T-helper 2 cell treated with Interferon-gamma antibody and Interleukin-4, amounts not matched to agents 5 μg/mL and 100 μg/mL, for 36 hours (primary cell): ENCODE measurements at regions not wholly inside any gene's neighbourhood (a gene's known extent, or its start where the extent isn't known, plus 50 kb on each side); places are given as distances from the start of the nearest gene placed in this dataset.

Experiments used
- DNase-seq: peaks from one replicate; pipeline ENCODE4 v3.0.0; 2021; ENCODE audit warnings: low spot score
- H3K27ac Mint-ChIP-seq: one replicate; pipeline ENCODE4 v1.8.0; 2021; ENCODE audit warnings: mild to moderate bottlenecking, mixed read lengths
- H3K27me3 Mint-ChIP-seq: one replicate; pipeline ENCODE4 v1.8.0; 2021; ENCODE audit warnings: low read depth, mixed read lengths
- H3K36me3 Mint-ChIP-seq: one replicate; pipeline ENCODE4 v1.8.0; 2021; ENCODE audit warnings: low read depth, mixed read lengths
- H3K4me1 Mint-ChIP-seq: one replicate; pipeline ENCODE4 v1.8.0; 2021; ENCODE audit warnings: low read depth, mixed read lengths
- H3K4me3 Mint-ChIP-seq: one replicate; pipeline ENCODE4 v1.8.0; 2022; ENCODE audit warnings: mild to moderate bottlenecking, moderate library complexity, mixed read lengths
- H3K9me3 Mint-ChIP-seq: one replicate; pipeline ENCODE4 v1.8.0; 2021; ENCODE audit warnings: mixed read lengths

DNA sequence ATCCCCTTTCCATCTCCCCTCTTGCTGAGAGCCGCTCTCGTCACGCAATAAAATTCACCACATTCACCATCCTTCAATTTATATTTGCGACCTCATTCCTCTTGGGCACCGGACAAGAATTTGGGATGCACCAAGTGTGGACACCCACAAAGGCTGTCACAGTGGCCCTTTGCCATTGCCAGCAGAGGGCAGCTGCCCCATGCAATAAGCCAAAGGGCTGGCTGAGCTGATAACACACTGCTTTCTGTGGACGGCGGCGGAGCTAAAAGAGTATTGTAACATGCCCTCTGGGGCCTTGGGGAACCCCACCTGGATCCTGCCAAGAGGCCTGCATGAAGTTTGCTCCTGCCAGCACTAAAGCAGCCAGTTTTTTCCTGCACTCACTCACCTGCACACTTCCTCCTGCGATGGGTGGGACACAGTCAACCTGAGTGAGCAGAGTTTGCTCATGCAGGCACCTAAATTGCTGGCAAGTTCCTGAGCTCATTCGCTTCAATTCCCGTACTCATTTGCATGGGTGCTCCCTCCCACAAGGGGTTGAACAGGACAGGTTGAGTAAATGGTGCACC lies 792.3 kb upstream of the ADAMTS5 start:
- Mint-ChIP-seq H3K4me3 (no peak overlapping the region), H3K36me3 (no peaks in the 10 kb centered on the region), H3K27me3 (no peaks in the 10 kb centered on the region), H3K27ac (no peak overlapping the region), H3K9me3 (no peaks in the 10 kb centered on the region), H3K4me1 (no peaks in the 10 kb centered on the region)
- no peak for DNase-seq

DNA sequence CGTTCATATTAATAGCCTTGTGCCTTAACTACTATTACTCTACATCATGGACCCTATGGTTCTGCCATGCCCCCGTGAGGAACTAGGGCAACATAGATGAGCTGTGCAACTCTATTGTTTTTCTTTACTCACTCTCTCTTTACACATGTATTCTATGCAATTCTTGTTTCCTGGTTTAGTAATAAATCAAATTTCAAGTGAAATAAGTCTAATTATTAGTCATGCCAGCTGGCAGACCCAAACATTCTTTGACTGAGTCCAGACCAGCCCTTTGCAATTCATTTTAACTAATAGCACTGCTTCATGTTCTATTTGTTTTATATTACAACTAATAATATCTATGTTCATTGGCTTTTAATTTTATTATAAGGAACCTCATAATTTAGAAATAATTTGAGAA lies 789.3 kb upstream of the ADAMTS5 start:
- H3K27ac Mint-ChIP-seq, result no peak overlapping the region
- no peaks in the 10 kb centered on the region for H3K4me1 Mint-ChIP-seq
- H3K27me3 Mint-ChIP-seq, result no peaks in the 10 kb centered on the region
- no peak for DNase-seq
- H3K36me3 Mint-ChIP-seq, result no peaks in the 10 kb centered on the region
- H3K9me3 Mint-ChIP-seq, result no peaks in the 10 kb centered on the region
- no peak overlapping the region for H3K4me3 Mint-ChIP-seq

DNA sequence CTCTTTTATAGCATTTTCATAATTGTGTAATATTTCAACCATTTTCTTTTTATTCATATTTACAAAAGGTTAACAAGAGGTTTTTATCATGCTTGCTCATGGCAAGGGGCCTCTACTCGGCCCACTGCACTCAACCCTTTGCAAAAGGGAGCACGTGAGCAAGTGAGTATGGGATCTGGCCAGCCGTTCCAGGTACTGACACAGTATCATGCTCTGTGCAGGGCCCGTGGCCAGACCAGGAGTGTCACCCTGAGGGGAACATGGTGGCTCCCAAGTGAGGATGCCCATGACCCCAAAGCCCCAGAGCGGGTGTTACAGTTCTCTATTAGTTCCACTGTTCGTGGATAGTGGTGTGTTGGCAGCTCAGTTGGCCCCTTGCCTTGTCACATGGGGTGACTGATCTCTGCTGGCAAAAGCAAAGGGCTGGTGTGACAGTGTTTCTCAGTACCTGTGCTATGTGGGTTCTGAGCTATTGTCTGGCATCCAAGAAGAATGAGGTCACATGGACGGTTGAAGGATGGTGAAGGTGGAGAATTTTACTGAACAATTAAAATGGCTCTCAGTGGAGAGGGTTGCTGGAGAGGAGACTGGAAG lies 777.2 kb upstream of the ADAMTS5 start:
- no peak overlapping the region for H3K4me3 Mint-ChIP-seq
- H3K27ac Mint-ChIP-seq, result no peak overlapping the region
- H3K36me3 Mint-ChIP-seq, result no peaks in the 10 kb centered on the region
- no peaks in the 10 kb centered on the region for H3K27me3 Mint-ChIP-seq
- H3K9me3 Mint-ChIP-seq, result peaks cover 24% of the 10 kb centered on the region
- no peak for DNase-seq
- no peaks in the 10 kb centered on the region for H3K4me1 Mint-ChIP-seq

DNA sequence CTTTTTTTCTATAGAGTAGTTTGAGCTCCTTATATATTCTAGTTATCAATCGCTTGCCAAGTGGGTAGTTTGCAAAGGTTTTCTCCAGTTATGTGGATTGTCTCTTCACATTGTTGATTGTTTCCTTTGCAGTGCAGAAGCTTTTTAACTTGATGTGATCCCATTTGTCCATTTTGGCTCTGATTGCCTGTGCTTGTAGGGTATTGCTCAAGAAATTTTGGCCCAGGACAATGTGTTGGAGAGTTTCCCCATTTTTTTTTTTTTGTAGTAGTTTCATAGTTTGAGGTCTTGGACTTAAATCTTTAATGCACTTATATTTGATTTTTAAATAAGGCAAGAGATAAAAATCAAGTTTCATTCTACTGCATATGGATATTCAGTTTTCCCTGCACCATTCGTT lies 774.8 kb upstream of the ADAMTS5 start:
- peaks cover 21% of the 10 kb centered on the region for H3K9me3 Mint-ChIP-seq
- H3K27me3 Mint-ChIP-seq, result no peaks in the 10 kb centered on the region
- no peak for DNase-seq
- H3K36me3 Mint-ChIP-seq, result no peaks in the 10 kb centered on the region
- no peaks in the 10 kb centered on the region for H3K4me1 Mint-ChIP-seq
- H3K4me3 Mint-ChIP-seq, result no peak overlapping the region
- no peak overlapping the region for H3K27ac Mint-ChIP-seq

DNA sequence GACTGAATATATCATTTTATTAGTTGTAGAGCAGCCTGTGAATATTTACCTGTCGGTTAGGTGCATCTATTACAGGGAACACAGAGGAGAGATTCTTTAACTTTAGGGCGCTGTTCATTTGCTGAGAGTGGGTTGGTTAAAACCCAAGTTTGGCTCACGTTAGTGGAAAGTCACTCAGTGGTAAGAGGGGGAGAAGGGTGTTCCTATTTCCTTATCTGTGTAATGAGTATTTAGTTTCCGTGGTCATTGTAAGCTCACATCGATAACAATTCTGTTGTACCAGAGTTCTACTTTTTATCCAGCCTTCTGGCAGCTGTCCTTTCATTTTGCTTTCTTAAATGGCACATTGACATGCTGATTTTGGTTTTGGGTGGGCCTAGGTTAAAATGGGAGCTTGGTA lies 773.2 kb upstream of the ADAMTS5 start:
- H3K4me1 Mint-ChIP-seq, result no peaks in the 10 kb centered on the region
- no peak for DNase-seq
- H3K4me3 Mint-ChIP-seq, result no peak overlapping the region
- H3K27me3 Mint-ChIP-seq, result no peaks in the 10 kb centered on the region
- no peaks in the 10 kb centered on the region for H3K36me3 Mint-ChIP-seq
- H3K9me3 Mint-ChIP-seq, result peaks cover 17% of the 10 kb centered on the region
- no peak overlapping the region for H3K27ac Mint-ChIP-seq

DNA sequence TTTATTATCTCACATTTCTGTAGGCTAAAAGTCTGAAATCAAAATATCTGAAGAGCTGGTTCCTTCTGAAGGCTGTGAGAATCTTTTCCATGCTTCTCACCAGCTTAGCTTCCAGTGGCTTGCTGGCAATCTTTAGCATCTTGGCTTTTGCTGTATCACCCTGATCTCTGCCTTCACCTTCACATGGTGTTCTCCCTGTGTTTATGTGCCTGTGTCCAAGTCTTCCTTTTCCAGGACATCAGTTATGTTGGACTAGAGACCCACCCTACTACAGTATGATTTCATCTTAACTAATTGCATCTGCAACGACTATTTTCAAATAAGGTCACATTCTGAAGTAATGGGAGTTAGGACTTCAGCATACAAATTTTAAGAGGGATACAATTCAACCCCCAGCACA lies 772.3 kb upstream of the ADAMTS5 start:
- no peak overlapping the region for H3K27ac Mint-ChIP-seq
- H3K4me1 Mint-ChIP-seq, result no peaks in the 10 kb centered on the region
- no peaks in the 10 kb centered on the region for H3K27me3 Mint-ChIP-seq
- no peak overlapping the region for H3K4me3 Mint-ChIP-seq
- H3K9me3 Mint-ChIP-seq, result peaks cover 12% of the 10 kb centered on the region
- no peaks in the 10 kb centered on the region for H3K36me3 Mint-ChIP-seq
- no peak for DNase-seq

DNA sequence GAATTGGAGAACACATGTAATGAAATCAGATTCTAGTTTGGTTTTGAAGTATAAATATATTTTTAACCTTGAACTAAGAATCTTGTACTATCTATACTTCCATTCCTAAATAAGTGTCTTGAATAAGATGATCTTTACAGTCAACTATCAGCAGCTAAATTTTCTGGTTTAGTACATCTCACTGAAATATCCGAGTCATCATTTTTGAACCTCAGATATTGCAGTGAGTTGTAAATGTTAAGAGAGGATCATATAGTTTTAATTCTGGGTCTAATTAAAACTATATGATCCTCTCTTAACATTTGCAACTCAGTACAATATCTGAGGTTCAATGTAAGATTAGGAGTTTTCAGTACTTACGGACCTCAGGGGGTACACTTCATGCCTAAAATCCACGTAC lies 768.8 kb upstream of the ADAMTS5 start:
- H3K27me3 Mint-ChIP-seq, result no peaks in the 10 kb centered on the region
- H3K4me3 Mint-ChIP-seq, result no peak overlapping the region
- DNase-seq, result no peak
- H3K9me3 Mint-ChIP-seq, result peaks cover 2% of the 10 kb centered on the region
- no peaks in the 10 kb centered on the region for H3K4me1 Mint-ChIP-seq
- no peaks in the 10 kb centered on the region for H3K36me3 Mint-ChIP-seq
- no peak overlapping the region for H3K27ac Mint-ChIP-seq

DNA sequence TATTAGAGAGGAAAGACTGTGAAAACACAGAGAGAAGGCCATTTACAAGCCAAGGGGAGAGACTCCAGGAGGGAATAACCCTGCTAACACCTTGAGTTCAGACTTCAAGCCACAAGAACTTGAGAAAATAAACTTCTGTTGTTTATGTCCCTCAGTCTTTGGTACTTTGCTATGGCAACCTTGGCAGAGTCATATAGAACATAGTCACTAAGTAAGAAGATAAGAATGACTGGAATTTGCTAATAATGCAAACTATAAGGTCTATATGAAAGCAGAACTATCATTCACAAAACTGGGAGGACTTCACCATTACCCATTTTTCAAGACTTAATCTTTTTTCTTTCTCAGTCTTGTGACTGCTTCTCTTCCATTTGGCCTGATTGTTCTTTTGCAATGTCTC lies 767.3 kb upstream of the ADAMTS5 start:
- DNase-seq, result no peak
- H3K27me3 Mint-ChIP-seq, result no peaks in the 10 kb centered on the region
- no peaks in the 10 kb centered on the region for H3K4me1 Mint-ChIP-seq
- no peak overlapping the region for H3K27ac Mint-ChIP-seq
- H3K9me3 Mint-ChIP-seq, result peaks cover under 1% of the 10 kb centered on the region
- H3K36me3 Mint-ChIP-seq, result no peaks in the 10 kb centered on the region
- no peak overlapping the region for H3K4me3 Mint-ChIP-seq

DNA sequence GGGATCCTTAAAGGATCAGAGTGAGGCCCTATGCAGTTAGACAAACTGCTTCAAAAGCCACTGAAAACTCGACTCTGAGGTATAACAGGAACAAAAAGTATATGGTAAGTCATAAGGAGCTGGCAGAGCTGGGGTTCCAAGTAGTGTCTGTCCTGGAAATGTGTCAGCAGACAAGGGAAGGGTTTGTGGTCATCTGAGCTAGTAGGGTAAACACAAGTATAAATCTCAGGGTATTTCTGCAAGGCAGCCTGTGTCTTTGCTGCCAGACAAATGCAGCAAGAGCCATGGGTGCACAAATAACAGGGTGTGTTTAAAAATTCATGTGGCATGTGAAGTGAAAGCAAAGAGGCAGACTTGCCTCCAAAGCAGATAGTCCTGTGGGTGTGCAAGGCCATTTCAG lies 759.0 kb upstream of the ADAMTS5 start:
- DNase-seq, result no peak
- Mint-ChIP-seq H3K4me1 (no peaks in the 10 kb centered on the region), H3K27me3 (no peaks in the 10 kb centered on the region), H3K9me3 (peaks cover 11% of the 10 kb centered on the region), H3K27ac (no peak overlapping the region), H3K4me3 (no peak overlapping the region), H3K36me3 (no peaks in the 10 kb centered on the region)

DNA sequence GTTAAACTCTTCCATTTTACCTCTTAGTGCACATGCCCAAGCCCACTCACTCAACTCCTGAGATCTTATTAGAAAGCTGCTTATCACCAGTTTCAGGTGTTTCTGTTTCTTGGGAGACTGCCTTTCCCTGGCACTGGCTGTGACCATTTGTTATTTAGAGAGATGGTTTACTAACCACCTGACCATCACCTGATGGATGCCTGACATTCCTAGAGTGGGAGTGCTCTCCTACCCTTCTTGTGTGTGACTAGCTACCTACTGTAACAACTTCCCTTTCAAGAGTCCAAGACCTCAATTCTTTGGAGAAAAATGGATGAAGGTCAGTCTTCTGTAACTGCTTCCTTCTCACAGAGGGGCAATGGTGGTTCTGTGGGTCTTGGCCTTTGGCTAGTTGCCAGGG lies 755.2 kb upstream of the ADAMTS5 start:
- DNase-seq, result no peak
- Mint-ChIP-seq H3K9me3 (peaks cover 5% of the 10 kb centered on the region), H3K36me3 (no peaks in the 10 kb centered on the region), H3K4me1 (no peaks in the 10 kb centered on the region), H3K27me3 (no peaks in the 10 kb centered on the region), H3K4me3 (no peak overlapping the region), H3K27ac (no peak overlapping the region)

DNA sequence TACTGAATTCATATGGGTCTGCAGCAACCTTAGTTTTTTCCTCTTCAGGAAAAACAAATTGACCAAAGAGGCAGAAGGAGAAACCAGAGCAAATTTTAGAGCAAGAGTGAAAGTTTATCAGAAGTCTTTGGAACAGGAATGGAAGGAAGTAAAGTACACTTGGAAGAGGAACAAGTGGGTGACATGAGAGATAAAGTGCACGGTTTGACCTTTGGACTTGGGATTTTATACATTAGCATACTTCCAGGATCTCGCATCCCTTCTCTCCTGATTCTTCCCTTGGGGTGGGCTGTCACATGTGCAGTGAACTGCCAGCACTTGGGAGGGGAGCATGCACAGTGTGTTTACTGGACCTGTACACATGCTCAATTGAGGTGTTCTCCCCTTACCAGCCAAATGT lies 754.8 kb upstream of the ADAMTS5 start:
- no peak for DNase-seq
- no peaks in the 10 kb centered on the region for H3K4me1 Mint-ChIP-seq
- H3K27me3 Mint-ChIP-seq, result no peaks in the 10 kb centered on the region
- no peak overlapping the region for H3K4me3 Mint-ChIP-seq
- peaks cover 5% of the 10 kb centered on the region for H3K9me3 Mint-ChIP-seq
- no peaks in the 10 kb centered on the region for H3K36me3 Mint-ChIP-seq
- H3K27ac Mint-ChIP-seq, result no peak overlapping the region

DNA sequence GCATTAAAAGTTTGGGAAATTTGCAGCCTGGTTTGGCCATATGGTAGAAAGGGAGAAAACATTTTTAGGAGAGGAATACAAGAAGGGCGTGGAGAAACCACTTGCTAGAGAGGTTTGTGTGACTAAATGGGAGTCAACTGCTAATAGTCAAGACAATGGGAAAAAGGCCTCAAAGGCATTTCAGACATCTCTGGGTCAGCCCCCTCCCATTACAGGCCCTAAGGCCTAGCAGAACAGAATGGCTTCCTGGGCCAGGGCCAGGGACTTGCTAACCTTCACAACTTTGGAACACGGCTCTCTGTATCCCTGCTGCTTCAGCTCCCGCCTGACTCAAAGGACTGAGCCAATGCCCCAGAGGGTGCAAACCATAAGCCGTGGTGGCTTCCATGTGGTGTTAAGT lies 752.3 kb upstream of the ADAMTS5 start:
- Mint-ChIP-seq H3K9me3 (peaks cover 5% of the 10 kb centered on the region), H3K4me3 (no peak overlapping the region), H3K27ac (no peak overlapping the region), H3K27me3 (no peaks in the 10 kb centered on the region), H3K36me3 (no peaks in the 10 kb centered on the region), H3K4me1 (no peaks in the 10 kb centered on the region)
- no peak for DNase-seq

DNA sequence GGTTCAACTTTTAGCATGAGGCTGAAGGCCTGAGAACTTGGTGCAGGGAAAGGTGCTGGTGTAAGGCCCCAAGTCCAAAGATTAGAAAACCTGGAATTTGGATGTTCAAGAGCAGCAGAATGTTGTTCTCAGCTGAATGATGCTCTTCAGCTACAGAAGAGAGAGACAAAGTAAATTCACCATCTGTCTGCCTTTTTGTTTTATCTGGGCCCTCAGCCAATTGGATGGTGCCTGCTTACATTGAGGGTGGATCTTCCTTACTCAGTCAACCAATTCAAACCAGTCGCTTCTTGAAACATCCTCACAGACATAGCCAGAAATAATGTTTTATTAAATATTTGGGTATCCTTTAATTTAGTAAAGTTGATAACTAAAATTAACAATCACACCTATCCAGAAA lies 748.2 kb upstream of the ADAMTS5 start:
- Mint-ChIP-seq H3K27me3 (no peaks in the 10 kb centered on the region), H3K36me3 (no peaks in the 10 kb centered on the region), H3K27ac (no peak overlapping the region), H3K9me3 (peaks cover 5% of the 10 kb centered on the region), H3K4me3 (no peak overlapping the region), H3K4me1 (no peaks in the 10 kb centered on the region)
- DNase-seq, result no peak

DNA sequence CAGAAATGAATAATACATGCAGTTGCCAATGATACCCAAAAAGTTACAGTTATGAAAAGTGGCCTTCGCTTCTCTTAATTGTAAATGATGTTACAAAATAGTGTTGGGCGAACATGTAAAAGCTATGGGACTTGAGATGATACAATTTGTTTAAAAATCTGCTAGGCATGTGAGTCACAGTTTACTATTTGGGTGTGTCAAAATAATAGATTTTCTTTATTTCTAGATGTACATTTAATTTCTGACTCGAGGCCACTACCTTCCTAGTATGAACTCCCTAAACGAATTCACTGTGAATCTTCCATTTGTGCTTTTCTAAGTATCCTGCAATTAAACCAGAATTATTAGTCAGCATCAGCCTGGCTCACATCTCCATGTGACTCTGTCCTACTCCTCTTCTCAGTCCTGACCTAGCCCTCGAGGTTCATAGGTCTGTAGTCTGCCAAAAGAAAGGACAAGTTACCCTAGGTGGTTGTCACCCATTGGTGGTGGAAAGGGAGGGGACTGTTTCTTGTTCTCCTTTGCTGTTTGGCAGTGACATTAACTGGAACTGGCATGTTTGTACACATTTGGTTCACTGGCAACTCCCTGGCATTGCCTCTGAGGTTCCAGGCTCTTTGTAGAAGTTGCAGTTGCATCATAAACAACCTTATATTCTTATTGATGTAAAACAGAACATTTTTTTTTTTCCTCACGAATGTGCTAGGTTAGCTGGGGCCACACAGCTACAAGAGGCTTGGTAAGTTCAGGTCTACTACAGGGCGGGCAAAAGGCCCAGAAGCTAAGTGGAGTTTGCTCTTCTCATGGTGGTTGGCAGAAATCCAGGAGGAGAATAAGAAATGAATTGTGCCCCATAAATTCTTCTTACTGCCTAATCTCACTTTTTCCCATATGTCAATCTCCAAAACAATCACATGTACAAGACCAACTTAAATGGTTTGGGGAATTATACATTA lies 746.5 kb upstream of the ADAMTS5 start:
- Mint-ChIP-seq H3K4me3 (no peak overlapping the region), H3K27ac (no peak overlapping the region), H3K27me3 (no peaks in the 10 kb centered on the region), H3K9me3 (no peaks in the 10 kb centered on the region), H3K4me1 (no peaks in the 10 kb centered on the region), H3K36me3 (no peaks in the 10 kb centered on the region)
- DNase-seq, result no peak
